ENCODE measurements at regions not wholly inside any gene's neighbourhood (a gene's known extent, or its start where the extent isn't known, plus 50 kb on each side); places are given as distances from the start of the nearest gene placed in this dataset.
A peak's percentile ranks its signal among the peaks of the same experiment; 100 is the strongest.

DNA sequence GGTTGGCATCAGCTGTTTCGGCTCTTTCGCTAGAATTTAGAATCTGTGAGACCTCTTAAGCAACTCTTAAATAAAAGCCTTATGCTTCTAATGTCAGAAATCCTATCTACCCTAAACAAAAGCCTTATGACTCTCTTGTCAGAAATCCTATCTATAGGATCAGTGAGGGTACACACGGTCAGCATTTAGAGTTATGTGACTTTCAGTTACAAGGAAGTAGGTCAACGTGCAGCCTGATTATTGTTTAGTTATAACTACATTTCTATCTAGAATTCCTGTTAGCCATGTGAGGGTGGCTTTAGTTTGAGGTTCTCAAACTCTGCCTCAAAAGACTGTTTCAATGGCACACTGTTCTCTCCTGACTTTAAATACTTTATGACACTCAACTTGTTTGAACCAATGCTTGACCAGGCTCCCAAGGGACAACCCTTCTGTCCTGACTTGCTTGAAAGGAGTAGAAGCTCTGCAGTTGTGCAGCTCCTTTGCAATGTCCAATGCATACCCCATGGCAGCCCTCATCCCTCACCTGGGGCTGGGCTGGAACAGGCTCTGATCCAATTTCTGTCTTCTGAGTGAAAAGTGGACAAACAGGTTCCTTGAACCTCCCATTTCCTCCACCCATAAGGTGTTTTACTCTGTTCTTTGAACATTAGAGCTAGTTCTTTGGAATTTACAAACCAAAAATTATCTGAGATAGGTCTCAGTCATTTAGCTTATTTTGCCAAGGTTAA is 251.6 kb upstream of the PIK3R1 start:
- Histone ChIP-seq H3K9me3 (no peaks in the 10 kb centered on the region), H3K36me3 (no peaks in the 10 kb centered on the region), H3K4me3 (no peak overlapping the region), H3K27me3 (replicated peaks; ENCODE audit: insufficient read depth) (no peaks in the 10 kb centered on the region), H3K4me1 (ENCODE audit: control insufficient read depth in 1 of 2, low read depth in 2 of 2) (no peaks in the 10 kb centered on the region), H3K27ac (no peak overlapping the region)
- DNase-seq (ENCODE audit: low spot score) (no peak), ATAC-seq (ENCODE audit: insufficient number of reproducible peaks, low FRiP score, low read depth) (no peak)
- TF ChIP-seq, protein P1, sequence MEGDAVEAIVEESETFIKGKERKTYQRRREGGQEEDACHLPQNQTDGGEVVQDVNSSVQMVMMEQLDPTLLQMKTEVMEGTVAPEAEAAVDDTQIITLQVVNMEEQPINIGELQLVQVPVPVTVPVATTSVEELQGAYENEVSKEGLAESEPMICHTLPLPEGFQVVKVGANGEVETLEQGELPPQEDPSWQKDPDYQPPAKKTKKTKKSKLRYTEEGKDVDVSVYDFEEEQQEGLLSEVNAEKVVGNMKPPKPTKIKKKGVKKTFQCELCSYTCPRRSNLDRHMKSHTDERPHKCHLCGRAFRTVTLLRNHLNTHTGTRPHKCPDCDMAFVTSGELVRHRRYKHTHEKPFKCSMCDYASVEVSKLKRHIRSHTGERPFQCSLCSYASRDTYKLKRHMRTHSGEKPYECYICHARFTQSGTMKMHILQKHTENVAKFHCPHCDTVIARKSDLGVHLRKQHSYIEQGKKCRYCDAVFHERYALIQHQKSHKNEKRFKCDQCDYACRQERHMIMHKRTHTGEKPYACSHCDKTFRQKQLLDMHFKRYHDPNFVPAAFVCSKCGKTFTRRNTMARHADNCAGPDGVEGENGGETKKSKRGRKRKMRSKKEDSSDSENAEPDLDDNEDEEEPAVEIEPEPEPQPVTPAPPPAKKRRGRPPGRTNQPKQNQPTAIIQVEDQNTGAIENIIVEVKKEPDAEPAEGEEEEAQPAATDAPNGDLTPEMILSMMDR (IDR thresholded peaks at IDR 0.05) = no peak

DNA sequence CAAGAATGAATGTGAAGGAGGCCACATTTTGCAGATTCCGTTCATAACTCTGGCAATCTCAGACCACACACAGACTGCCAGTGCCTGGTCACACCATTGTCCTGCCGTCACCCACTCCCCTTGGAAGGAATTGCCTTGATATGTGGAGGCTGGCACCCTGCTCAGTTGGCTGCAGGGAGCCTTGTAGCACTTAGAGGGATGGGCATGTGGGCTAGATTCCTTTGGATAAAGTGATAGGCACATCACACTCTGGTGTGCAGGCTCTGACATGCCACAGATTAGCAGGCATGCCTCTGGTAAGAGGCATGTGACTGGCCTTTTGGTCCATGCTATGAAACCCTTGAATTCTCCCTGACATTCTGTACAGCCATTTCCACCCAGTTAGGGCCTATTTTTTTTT is 254.6 kb upstream of the PIK3R1 start:
- ATAC-seq (ENCODE audit: insufficient number of reproducible peaks, low FRiP score, low read depth) (no peak), DNase-seq (ENCODE audit: low spot score) (no peak)
- Histone ChIP-seq H3K36me3 (no peaks in the 10 kb centered on the region), H3K4me1 (ENCODE audit: control insufficient read depth in 1 of 2, low read depth in 2 of 2) (no peaks in the 10 kb centered on the region), H3K9me3 (no peaks in the 10 kb centered on the region), H3K27me3 (replicated peaks; ENCODE audit: insufficient read depth) (no peaks in the 10 kb centered on the region), H3K27ac (no peak overlapping the region), H3K4me3 (no peak overlapping the region)
- TF ChIP-seq, protein P1 (IDR thresholded peaks at IDR 0.05) = no peak

DNA sequence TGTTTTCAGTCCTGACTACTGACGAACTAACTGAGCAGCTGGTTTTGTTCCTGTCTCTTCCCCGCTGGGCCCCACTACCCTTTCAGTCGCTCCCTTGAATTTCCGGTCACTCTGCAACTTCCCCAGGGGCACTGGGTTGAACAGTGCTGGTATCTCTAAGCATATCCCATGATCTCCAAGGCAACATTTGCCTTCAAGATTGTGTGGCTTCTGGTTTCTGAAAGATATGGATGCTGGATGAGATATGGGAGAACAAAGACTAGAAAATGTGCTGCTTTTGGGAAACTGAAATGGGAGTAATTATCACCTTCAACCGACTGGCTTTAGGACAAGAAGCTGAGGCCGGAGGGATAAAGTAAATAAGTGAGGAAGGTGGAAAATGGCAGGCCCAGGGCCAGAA is 258.2 kb upstream of the PIK3R1 start:
- DNase-seq (ENCODE audit: low spot score) (no peak), ATAC-seq (ENCODE audit: insufficient number of reproducible peaks, low FRiP score, low read depth) (no peak)
- H3K4me3 ChIP-seq = no peak overlapping the region
- no peaks in the 10 kb centered on the region for H3K4me1 ChIP-seq (ENCODE audit: control insufficient read depth in 1 of 2, low read depth in 2 of 2)
- no peaks in the 10 kb centered on the region for H3K27me3 ChIP-seq (replicated peaks; ENCODE audit: insufficient read depth)
- no peaks in the 10 kb centered on the region for H3K9me3 ChIP-seq
- H3K27ac ChIP-seq = no peak overlapping the region
- H3K36me3 ChIP-seq = no peaks in the 10 kb centered on the region
- TF ChIP-seq, protein P1 (IDR thresholded peaks at IDR 0.05) = no peak

DNA sequence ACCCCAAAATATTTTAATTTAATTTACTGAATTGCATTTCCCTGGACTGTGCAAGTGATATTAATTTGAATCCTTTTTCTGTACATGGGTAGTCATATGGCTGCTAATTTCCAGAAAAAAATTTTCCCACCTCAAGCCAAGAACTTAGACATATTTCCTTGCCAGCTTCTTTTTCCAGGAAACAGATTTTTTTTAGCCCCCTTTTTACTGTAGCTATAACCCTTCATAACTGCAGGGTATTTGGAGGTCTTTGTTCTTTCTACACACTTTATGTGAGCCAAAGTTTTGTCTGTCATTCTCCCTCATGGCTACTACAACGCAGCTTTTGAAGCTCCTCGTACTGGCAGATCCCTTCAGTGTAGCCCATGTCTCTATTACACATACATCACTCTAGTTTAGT is 261.2 kb upstream of the PIK3R1 start:
- H3K4me3 ChIP-seq = no peak overlapping the region
- DNase-seq (ENCODE audit: low spot score) (no peak), ATAC-seq (ENCODE audit: insufficient number of reproducible peaks, low FRiP score, low read depth) (no peak)
- TF ChIP-seq, protein P1 (IDR thresholded peaks at IDR 0.05) = no peak
- H3K9me3 ChIP-seq = no peaks in the 10 kb centered on the region
- no peaks in the 10 kb centered on the region for H3K27me3 ChIP-seq (replicated peaks; ENCODE audit: insufficient read depth)
- H3K4me1 ChIP-seq (ENCODE audit: control insufficient read depth in 1 of 2, low read depth in 2 of 2) = no peaks in the 10 kb centered on the region
- no peaks in the 10 kb centered on the region for H3K36me3 ChIP-seq
- no peak overlapping the region for H3K27ac ChIP-seq

DNA sequence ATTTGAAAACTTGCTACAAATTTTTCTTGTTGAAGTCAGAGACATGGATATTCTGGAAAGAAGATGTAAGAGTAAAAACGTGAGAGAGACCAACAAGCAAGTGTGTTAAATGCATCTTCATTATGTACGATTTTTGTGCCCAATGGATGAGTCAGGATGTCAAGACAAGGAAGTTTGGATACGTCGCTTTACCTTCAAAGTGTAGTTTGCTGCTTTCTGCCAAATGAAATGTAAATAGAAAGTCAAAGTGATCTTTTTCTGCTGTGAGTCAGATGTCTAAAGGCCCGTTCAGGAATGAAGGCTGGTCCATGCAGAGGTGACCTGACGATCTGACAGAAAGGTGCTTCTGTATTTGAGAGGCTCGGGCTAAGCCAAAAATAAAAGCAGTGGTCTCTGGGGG is 273.1 kb upstream of the PIK3R1 start:
- peaks cover 10 to 33% of the 10 kb centered on the region in 2 donors for H3K4me1 ChIP-seq (ENCODE audit: control insufficient read depth in 1 of 2, low read depth in 2 of 2)
- H3K27ac ChIP-seq = peak overlapping the region; percentile 19 to 51
- no peak for ATAC-seq (ENCODE audit: insufficient number of reproducible peaks, low FRiP score, low read depth)

More for the DNA sequence above, 273.1 kb upstream of the PIK3R1 start:
- H3K36me3 ChIP-seq = no peaks in the 10 kb centered on the region
- no peaks in the 10 kb centered on the region for H3K9me3 ChIP-seq
- no peaks in the 10 kb centered on the region for H3K27me3 ChIP-seq (replicated peaks; ENCODE audit: insufficient read depth)
- peak overlapping the region; percentile 15 for H3K4me3 ChIP-seq
- TF ChIP-seq, protein P1 (IDR thresholded peaks at IDR 0.05) = no peak
- DNase-seq (ENCODE audit: low spot score) = no peak
